ENCODE measurements at regions not wholly inside any gene's neighbourhood (a gene's known extent, or its start where the extent isn't known, plus 50 kb on each side); places are given as distances from the start of the nearest gene placed in this dataset.

- Mint-ChIP-seq H3K9me3 (no peaks in the 10 kb centered on the region), H3K4me3 (no peak overlapping the region), H3K27ac (no peak overlapping the region), H3K27me3 (ENCODE audit: low read depth) (peaks cover 9% of the 10 kb centered on the region), H3K4me1 (ENCODE audit: low read depth) (peaks cover 3% of the 10 kb centered on the region), H3K36me3 (ENCODE audit: insufficient read depth in 2 of 2) (no peaks in the 10 kb centered on the region)
- no peak for ATAC-seq (replicated peaks in 1 of 2)
- no peak for DNase-seq
These were observed 1381.4 kb downstream of the TBC1D22A start for GRCh38 chr22:48143856-48144255.

- no peaks in the 10 kb centered on the region for H3K9me3 Mint-ChIP-seq
- peaks cover 9% of the 10 kb centered on the region for H3K27me3 Mint-ChIP-seq (ENCODE audit: low read depth)
- H3K27ac Mint-ChIP-seq: no peak overlapping the region
These were observed 1379.9 kb downstream of the TBC1D22A start for GRCh38 chr22:48142388-48142787.

GRCh38 chr22:48141301-48141700 is 1378.9 kb downstream of the TBC1D22A start:
- Mint-ChIP-seq H3K4me1 (ENCODE audit: low read depth) (peaks cover 9% of the 10 kb centered on the region), H3K4me3 (no peak overlapping the region), H3K9me3 (no peaks in the 10 kb centered on the region), H3K27me3 (ENCODE audit: low read depth) (peaks cover 9% of the 10 kb centered on the region), H3K27ac (no peak overlapping the region), H3K36me3 (ENCODE audit: insufficient read depth in 2 of 2) (no peaks in the 10 kb centered on the region)
- DNase-seq (no peak), ATAC-seq (replicated peaks in 1 of 2) (no peak)

More at GRCh38 chr22:48142388-48142787, 1379.9 kb downstream of the TBC1D22A start:
- no peak for ATAC-seq (replicated peaks in 1 of 2)
- H3K4me1 Mint-ChIP-seq (ENCODE audit: low read depth): peaks cover 9% of the 10 kb centered on the region
- no peak overlapping the region for H3K4me3 Mint-ChIP-seq
- H3K36me3 Mint-ChIP-seq (ENCODE audit: insufficient read depth in 2 of 2): no peaks in the 10 kb centered on the region
- DNase-seq: no peak

GRCh38 chr22:48140261-48140813 is 1377.9 kb downstream of the TBC1D22A start:
- no peak for ATAC-seq (replicated peaks in 1 of 2)

GRCh38 chr22:48139776-48140175 is 1377.3 kb downstream of the TBC1D22A start:
- ATAC-seq (replicated peaks in 1 of 2) (no peak), DNase-seq (no peak)
- no peaks in the 10 kb centered on the region for H3K27me3 Mint-ChIP-seq (ENCODE audit: low read depth)
- no peak overlapping the region for H3K27ac Mint-ChIP-seq
- no peaks in the 10 kb centered on the region for H3K9me3 Mint-ChIP-seq
- no peak overlapping the region for H3K4me3 Mint-ChIP-seq
- H3K4me1 Mint-ChIP-seq (ENCODE audit: low read depth): peaks cover 9% of the 10 kb centered on the region
- H3K36me3 Mint-ChIP-seq (ENCODE audit: insufficient read depth in 2 of 2): no peaks in the 10 kb centered on the region

More at GRCh38 chr22:48140261-48140813, 1377.9 kb downstream of the TBC1D22A start:
- Mint-ChIP-seq H3K27me3 (ENCODE audit: low read depth) (peaks cover under 1% of the 10 kb centered on the region), H3K4me1 (ENCODE audit: low read depth) (peaks cover 9% of the 10 kb centered on the region), H3K27ac (no peak overlapping the region), H3K4me3 (no peak overlapping the region), H3K9me3 (no peaks in the 10 kb centered on the region), H3K36me3 (ENCODE audit: insufficient read depth in 2 of 2) (no peaks in the 10 kb centered on the region)
- no peak for DNase-seq

GRCh38 chr22:48138855-48139254 is 1376.4 kb downstream of the TBC1D22A start:
- no peak overlapping the region for H3K4me3 Mint-ChIP-seq

GRCh38 chr22:48138427-48138826 is 1376.0 kb downstream of the TBC1D22A start:
- Mint-ChIP-seq H3K27ac (no peak overlapping the region), H3K9me3 (no peaks in the 10 kb centered on the region), H3K4me3 (no peak overlapping the region), H3K27me3 (ENCODE audit: low read depth) (no peaks in the 10 kb centered on the region), H3K4me1 (ENCODE audit: low read depth) (peaks cover 9% of the 10 kb centered on the region), H3K36me3 (ENCODE audit: insufficient read depth in 2 of 2) (no peaks in the 10 kb centered on the region)
- ATAC-seq (replicated peaks in 1 of 2) (no peak), DNase-seq (no peak)

More at GRCh38 chr22:48138855-48139254, 1376.4 kb downstream of the TBC1D22A start:
- ATAC-seq (replicated peaks in 1 of 2): no peak
- no peaks in the 10 kb centered on the region for H3K9me3 Mint-ChIP-seq
- no peaks in the 10 kb centered on the region for H3K27me3 Mint-ChIP-seq (ENCODE audit: low read depth)
- no peak for DNase-seq
- H3K36me3 Mint-ChIP-seq (ENCODE audit: insufficient read depth in 2 of 2): no peaks in the 10 kb centered on the region
- H3K4me1 Mint-ChIP-seq (ENCODE audit: low read depth): peaks cover 9% of the 10 kb centered on the region
- no peak overlapping the region for H3K27ac Mint-ChIP-seq

GRCh38 chr22:48137640-48138039 is 1375.2 kb downstream of the TBC1D22A start:
- ATAC-seq (replicated peaks in 1 of 2): no peak
- H3K4me3 Mint-ChIP-seq: no peak overlapping the region
- no peaks in the 10 kb centered on the region for H3K9me3 Mint-ChIP-seq
- H3K36me3 Mint-ChIP-seq (ENCODE audit: insufficient read depth in 2 of 2): no peaks in the 10 kb centered on the region
- DNase-seq: no peak
- H3K4me1 Mint-ChIP-seq (ENCODE audit: low read depth): peaks cover 9% of the 10 kb centered on the region
- no peaks in the 10 kb centered on the region for H3K27me3 Mint-ChIP-seq (ENCODE audit: low read depth)
- no peak overlapping the region for H3K27ac Mint-ChIP-seq

GRCh38 chr22:48135592-48135991 is 1373.1 kb downstream of the TBC1D22A start:
- no peaks in the 10 kb centered on the region for H3K27me3 Mint-ChIP-seq (ENCODE audit: low read depth)
- H3K4me1 Mint-ChIP-seq (ENCODE audit: low read depth): peaks cover 9% of the 10 kb centered on the region
- ATAC-seq (replicated peaks in 1 of 2) (no peak), DNase-seq (no peak)
- no peak overlapping the region for H3K27ac Mint-ChIP-seq
- H3K36me3 Mint-ChIP-seq (ENCODE audit: insufficient read depth in 2 of 2): no peaks in the 10 kb centered on the region
- H3K9me3 Mint-ChIP-seq: no peaks in the 10 kb centered on the region
- no peak overlapping the region for H3K4me3 Mint-ChIP-seq

GRCh38 chr22:48125416-48125815 is 1363.0 kb downstream of the TBC1D22A start:
- DNase-seq (no peak), ATAC-seq (replicated peaks in 1 of 2) (no peak)
- Mint-ChIP-seq H3K27ac (no peak overlapping the region), H3K27me3 (ENCODE audit: low read depth) (no peaks in the 10 kb centered on the region), H3K9me3 (no peaks in the 10 kb centered on the region), H3K4me3 (no peak overlapping the region), H3K36me3 (ENCODE audit: insufficient read depth in 2 of 2) (no peaks in the 10 kb centered on the region), H3K4me1 (ENCODE audit: low read depth) (no peaks in the 10 kb centered on the region)

- Mint-ChIP-seq H3K4me3 (no peak overlapping the region), H3K27me3 (ENCODE audit: low read depth) (no peaks in the 10 kb centered on the region), H3K27ac (no peak overlapping the region), H3K9me3 (no peaks in the 10 kb centered on the region), H3K4me1 (ENCODE audit: low read depth) (no peaks in the 10 kb centered on the region), H3K36me3 (ENCODE audit: insufficient read depth in 2 of 2) (no peaks in the 10 kb centered on the region)
- no peak for DNase-seq
- no peak for ATAC-seq (replicated peaks in 1 of 2)
These were observed 1359.5 kb downstream of the TBC1D22A start for GRCh38 chr22:48121984-48122383.

GRCh38 chr22:48118654-48119053 is 1356.2 kb downstream of the TBC1D22A start:
- Mint-ChIP-seq H3K27me3 (ENCODE audit: low read depth) (peaks cover 8% of the 10 kb centered on the region), H3K4me1 (ENCODE audit: low read depth) (no peaks in the 10 kb centered on the region), H3K36me3 (ENCODE audit: insufficient read depth in 2 of 2) (no peaks in the 10 kb centered on the region), H3K9me3 (no peaks in the 10 kb centered on the region), H3K27ac (no peak overlapping the region), H3K4me3 (no peak overlapping the region)
- no peak for ATAC-seq (replicated peaks in 1 of 2)
- no peak for DNase-seq

- no peak overlapping the region for H3K27ac Mint-ChIP-seq
- H3K4me1 Mint-ChIP-seq (ENCODE audit: low read depth): peaks cover 10% of the 10 kb centered on the region
- no peak overlapping the region for H3K4me3 Mint-ChIP-seq
- H3K36me3 Mint-ChIP-seq (ENCODE audit: insufficient read depth in 2 of 2): no peaks in the 10 kb centered on the region
- no peaks in the 10 kb centered on the region for H3K9me3 Mint-ChIP-seq
- H3K27me3 Mint-ChIP-seq (ENCODE audit: low read depth): peaks cover 8% of the 10 kb centered on the region
- ATAC-seq (replicated peaks in 1 of 2): no peak
- DNase-seq: no peak
These were observed 1354.4 kb downstream of the TBC1D22A start for GRCh38 chr22:48116871-48117270.
